H9 (cell line): ENCODE measurements at regions not wholly inside any gene's neighbourhood (a gene's known extent, or its start where the extent isn't known, plus 50 kb on each side); places are given as distances from the start of the nearest gene placed in this dataset.

Experiments
- DNase-seq: peaks from one replicate; pipeline ENCODE4 v3.0.0-alpha.2; 2017
- H2AFZ ChIP-seq: one replicate; pipeline ENCODE4 v1.6.1; 2013; ENCODE audit warnings: mild to moderate bottlenecking, low read length, control low read depth, moderate library complexity
- H2AK5ac ChIP-seq: 2 replicates; pipeline ENCODE4 v1.6.1; 2013; ENCODE audit warnings: low read length, control low read depth, mixed read lengths; ENCODE audit not compliant: insufficient read length
- H2BK120ac ChIP-seq: one replicate; pipeline ENCODE4 v1.6.1; 2013; ENCODE audit warnings: low read depth, mild to moderate bottlenecking, low read length, control low read depth, inconsistent platforms; ENCODE audit not compliant: poor library complexity, severe bottlenecking
- H2BK12ac ChIP-seq: 2 replicates; pipeline ENCODE4 v1.6.1; 2013; ENCODE audit warnings: low read length, control low read depth, mixed read lengths, low read depth; ENCODE audit not compliant: insufficient read length
- H2BK15ac ChIP-seq: 2 replicates; pipeline ENCODE4 v1.6.1; 2013; ENCODE audit warnings: low read depth, low read length, control low read depth
- H2BK20ac ChIP-seq: one replicate; pipeline ENCODE4 v1.6.1; 2013; ENCODE audit warnings: low read depth, mild to moderate bottlenecking, low read length, control low read depth, inconsistent platforms; ENCODE audit not compliant: poor library complexity, severe bottlenecking
- H2BK5ac ChIP-seq: 2 replicates; pipeline ENCODE4 v1.6.1; 2013; ENCODE audit warnings: low read length, control low read depth, mixed read lengths; ENCODE audit not compliant: insufficient read length
- H3K14ac ChIP-seq: 2 replicates; pipeline ENCODE4 v1.6.1; 2013; ENCODE audit warnings: low read length, control low read depth; ENCODE audit not compliant: insufficient read depth
- H3K18ac ChIP-seq: 2 replicates; pipeline ENCODE4 v1.6.1; 2013; ENCODE audit warnings: low read depth, mild to moderate bottlenecking, mixed read lengths, low read length, control low read depth; ENCODE audit not compliant: insufficient read length
- H3K23ac ChIP-seq: 2 replicates; pipeline ENCODE4 v1.6.1; 2013; ENCODE audit warnings: low read length, control low read depth, mixed read lengths, low read depth; ENCODE audit not compliant: insufficient read length
- H3K23me2 ChIP-seq: 2 replicates; pipeline ENCODE4 v1.6.1; 2013; ENCODE audit warnings: low read depth, mild to moderate bottlenecking, mixed read lengths, low read length, control low read depth; ENCODE audit not compliant: insufficient read length, poor library complexity, severe bottlenecking
- H3K27ac ChIP-seq: 2 replicates; pipeline ENCODE4 v1.5.1; 2013; ENCODE audit warnings: low read length, control low read depth, mixed read lengths, low read depth; ENCODE audit not compliant: insufficient read length
- H3K27me3 ChIP-seq: 2 replicates; pipeline ENCODE4 v1.6.1; 2013; ENCODE audit warnings: low read length, control low read depth, inconsistent platforms; ENCODE audit not compliant: insufficient read depth
- H3K4ac ChIP-seq: 2 replicates; pipeline ENCODE4 v1.6.1; 2013; ENCODE audit warnings: low read depth, mild to moderate bottlenecking, control low read depth, inconsistent platforms, low read length, moderate library complexity
- H3K4me1 ChIP-seq: 2 replicates; pipeline ENCODE4 v1.6.1; 2013; ENCODE audit warnings: low read length, control low read depth, inconsistent platforms; ENCODE audit not compliant: insufficient read depth
- H3K4me2 ChIP-seq: 2 replicates; pipeline ENCODE4 v1.6.1; 2013; ENCODE audit warnings: low read length, control low read depth, mixed read lengths; ENCODE audit not compliant: insufficient read length, insufficient read depth
- H3K56ac ChIP-seq: 2 replicates; pipeline ENCODE4 v1.6.1; 2013; ENCODE audit warnings: low read depth, mild to moderate bottlenecking, mixed read lengths, low read length, control low read depth; ENCODE audit not compliant: insufficient read length
- H3K79me1 ChIP-seq: 2 replicates; pipeline ENCODE4 v1.6.1; 2013; ENCODE audit warnings: low read depth, mild to moderate bottlenecking, moderate library complexity, low read length, control low read depth, inconsistent platforms; ENCODE audit not compliant: insufficient read depth, poor library complexity, severe bottlenecking
- H3K79me2 ChIP-seq: 2 replicates; pipeline ENCODE4 v1.6.1; 2013; ENCODE audit warnings: low read length, control low read depth, inconsistent platforms; ENCODE audit not compliant: insufficient read depth
- H3K9ac ChIP-seq: 2 replicates; pipeline ENCODE4 v1.6.1; 2013; ENCODE audit warnings: low read length, control low read depth, mixed read lengths; ENCODE audit not compliant: insufficient read length; ENCODE audit errors: extremely low read depth
- H3K9me3 ChIP-seq: one replicate; pipeline ENCODE4 v1.6.1; 2013; ENCODE audit warnings: low read depth, low read length, inconsistent platforms; ENCODE audit not compliant: control insufficient read depth
- H3T11ph ChIP-seq: one replicate; pipeline ENCODE4 v1.6.1; 2013; ENCODE audit warnings: mild to moderate bottlenecking, low read length, control low read depth, inconsistent platforms
- H4K20me1 ChIP-seq: one replicate; pipeline ENCODE4 v1.6.1; 2013; ENCODE audit not compliant: control insufficient read depth, insufficient read length, insufficient read depth
- H4K5ac ChIP-seq: 2 replicates; pipeline ENCODE4 v1.6.1; 2013; ENCODE audit warnings: low read depth, mild to moderate bottlenecking, mixed read lengths, low read length, control low read depth; ENCODE audit not compliant: insufficient read length
- H4K8ac ChIP-seq: replicated peaks from 2 replicates; pipeline ENCODE4 v1.6.1; 2013; ENCODE audit warnings: low read length, control low read depth, mixed read lengths, low read depth; ENCODE audit not compliant: insufficient read length
- H4K91ac ChIP-seq: 2 replicates; pipeline ENCODE4 v1.6.1; 2013; ENCODE audit warnings: low read depth, mild to moderate bottlenecking, moderate library complexity, mixed read lengths, low read length, control low read depth; ENCODE audit not compliant: insufficient read length
- H3K27ac Mint-ChIP-seq, 3 experiments: 2 replicates in 2 of 3; 3 replicates in 1 of 3; pipeline ENCODE4 v1.8.0; 2020 to 2021; ENCODE audit warnings: mixed read lengths in 3 of 3, mild to moderate bottlenecking in 1 of 3, moderate library complexity in 1 of 3
- H3K27me3 Mint-ChIP-seq: 2 replicates; pipeline ENCODE4 v1.8.0; 2021; ENCODE audit warnings: low read depth, mild to moderate bottlenecking, moderate library complexity, mixed read lengths
- H3K36me3 Mint-ChIP-seq, 3 experiments: 2 replicates in 2 of 3; 3 replicates in 1 of 3; pipeline ENCODE4 v1.8.0; 2020 to 2021; ENCODE audit warnings: low read depth in 3 of 3, mixed read lengths in 3 of 3; ENCODE audit not compliant: insufficient read depth in 1 of 3
- H3K4me1 Mint-ChIP-seq, 2 experiments: 2 replicates each; pipeline ENCODE4 v1.8.0; 2020; ENCODE audit warnings: mixed read lengths in 2 of 2
- H3K4me3 Mint-ChIP-seq, 2 experiments: 2 replicates in 1 of 2; 3 replicates in 1 of 2; pipeline ENCODE4 v1.8.0; 2020 to 2021; ENCODE audit warnings: mild to moderate bottlenecking in 2 of 2, mixed read lengths in 2 of 2, moderate library complexity in 1 of 2
- H3K9me3 Mint-ChIP-seq, 2 experiments: 2 replicates in 1 of 2; 3 replicates in 1 of 2; pipeline ENCODE4 v1.8.0; 2020; ENCODE audit warnings: mild to moderate bottlenecking in 2 of 2, mixed read lengths in 2 of 2, moderate library complexity in 1 of 2
- CTCF ChIP-seq: fragments of 200-600 bp; sonication (generic); conservative IDR thresholded peaks from 3 replicates; pipeline ENCODE4 v1.8.0; 2021; ENCODE audit warnings: antibody characterized with exemption, mild to moderate bottlenecking

- Histone ChIP-seq H4K91ac (no peak overlapping the region), H2BK20ac (no peak overlapping the region), H4K5ac (no peak overlapping the region), H3K56ac (no peak overlapping the region), H2BK120ac (no peak overlapping the region), H2AFZ (no peak overlapping the region), H3K4ac (no peak overlapping the region), H3K14ac (no peak overlapping the region), H3T11ph (no peak overlapping the region), H3K4me1 (no peaks in the 10 kb centered on the region), H3K4me2 (no peak overlapping the region), H2BK15ac (0 out of 2 replicates have a peak overlapping the region, but pooled peaks have one; percentile 17), H3K27me3 (no peaks in the 10 kb centered on the region), H3K9me3 (no peaks in the 10 kb centered on the region), H3K27ac (no peak overlapping the region), H3K79me1 (no peaks in the 10 kb centered on the region), H3K23me2 (no peaks in the 10 kb centered on the region), H4K20me1 (no peaks in the 10 kb centered on the region), H2AK5ac (no peak overlapping the region), H3K9ac (no peak overlapping the region), H4K8ac (no peak overlapping the region), H2BK12ac (no peak overlapping the region), H2BK5ac (no peak overlapping the region), H3K23ac (no peak overlapping the region), H3K18ac (no peak overlapping the region), H3K79me2 (no peaks in the 10 kb centered on the region)
- H3K27ac Mint-ChIP-seq: 0 out of 7 replicates have a peak overlapping the region, but pooled peaks of 1 of the 3 experiments have one; percentile 61
- peaks cover 13 to 31% (median 19%) of the 10 kb centered on the region in 3 experiments for H3K36me3 Mint-ChIP-seq
- H3K4me3 Mint-ChIP-seq: no peak overlapping the region
- peaks cover 30 to 35% of the 10 kb centered on the region in 2 experiments for H3K9me3 Mint-ChIP-seq
- peak; percentile 59; the same call in 2 of the 3 replicates for TF ChIP-seq CTCF
- no peak for DNase-seq
- H3K27me3 Mint-ChIP-seq: no peaks in the 10 kb centered on the region
- H3K4me1 Mint-ChIP-seq: peaks cover 8 to 9% of the 10 kb centered on the region in 2 experiments; a peak in 3 of 4 replicates
Measured at GRCh38 chr1:118461154-118461553, 276.1 kb upstream of the SPAG17 start.
